ENCODE measurements at regions not wholly inside any gene's neighbourhood (a gene's known extent, or its start where the extent isn't known, plus 50 kb on each side); places are given as distances from the start of the nearest gene placed in this dataset.

GRCh38 chrX:116284400-116284799, 113.9 kb downstream of the AGTR2 start:
- Histone ChIP-seq H3K9ac (ENCODE audit: control insufficient read depth, extremely low read depth, insufficient read depth, low read length) (no peak overlapping the region), H3K27me3 (ENCODE audit: control insufficient read depth, extremely low read depth, insufficient read depth, low read length) (no peaks in the 10 kb centered on the region), H3K9me1 (ENCODE audit: control insufficient read depth, extremely low read depth, insufficient read depth, low read length) (no peaks in the 10 kb centered on the region), H3K4me3 (ENCODE audit: control insufficient read depth in 2 of 3, extremely low read depth in 1 of 3, insufficient read depth in 2 of 3, low read depth in 1 of 3, low read length in 3 of 3) (no peak overlapping the region), H3K79me2 (ENCODE audit: control insufficient read depth, insufficient read depth, low read length) (no peaks in the 10 kb centered on the region), H3K4me1 (ENCODE audit: control insufficient read depth, extremely low read depth, insufficient read depth, low read length) (peaks cover 16% of the 10 kb centered on the region), H3K9me3 (ENCODE audit: control insufficient read depth, low read depth, low read length) (no peaks in the 10 kb centered on the region), H2AFZ (ENCODE audit: control insufficient read depth, low read length) (peak overlapping the region; percentile 54), H4K20me1 (ENCODE audit: control insufficient read depth, extremely low read depth, insufficient read depth, low read length) (no peaks in the 10 kb centered on the region), H3K4me2 (ENCODE audit: control insufficient read depth, extremely low read depth, insufficient read depth, low read depth, low read length) (peak overlapping the region; percentile 63), H3K36me3 (ENCODE audit: control insufficient read depth in 2 of 2, extremely low read depth in 1 of 2, insufficient read depth in 2 of 2, low read length in 2 of 2) (no peaks in the 10 kb centered on the region), H3K27ac (ENCODE audit: control insufficient read depth, insufficient read depth, low read length) (peak overlapping the region; percentile 8)
- peak; percentile 53 for DNase-seq (ENCODE audit: low read depth, low spot score)
- peak; percentile 52 for FAIRE-seq
- TF ChIP-seq CTCF (optimal IDR thresholded peaks at IDR 0.05 in 1 of 3, IDR thresholded peaks at IDR 0.05 in 1 of 3, conservative IDR thresholded peaks at IDR 0.05 in 1 of 3; ENCODE audit: extremely low read depth in 1 of 3, insufficient read depth in 2 of 3, low read length in 3 of 3) = no peak
- no peak for TF ChIP-seq EZH2 (IDR thresholded peaks at IDR 0.05; ENCODE audit: low read length)
- dilution Hi-C loops (cut with MboI; ENCODE audit: extremely low pct_ligation_motif_present, low sequenced_read_pairs) = no loop called here

DNA sequence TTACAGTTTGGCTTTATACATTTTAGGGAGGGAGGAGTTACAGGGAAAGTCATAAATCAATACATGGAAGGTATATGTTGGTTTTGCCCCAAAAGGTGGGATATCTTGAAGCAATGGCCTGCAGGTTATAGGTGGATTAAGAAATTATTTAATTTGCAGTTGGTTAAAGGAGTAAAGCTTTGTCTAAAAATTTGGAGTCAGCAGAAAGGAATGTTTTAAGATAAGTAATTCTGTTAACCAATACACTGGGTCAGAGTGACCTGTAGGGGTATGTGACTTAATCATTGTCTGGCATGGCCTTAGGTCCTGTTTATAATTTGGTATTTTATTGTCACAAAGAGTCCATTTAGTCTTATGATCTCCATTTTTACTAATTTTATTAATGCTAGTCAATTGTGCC, 115.0 kb downstream of the AGTR2 start:
- no peaks in the 10 kb centered on the region for H3K9me1 ChIP-seq (ENCODE audit: control insufficient read depth, extremely low read depth, insufficient read depth, low read length)
- dilution Hi-C loops (cut with MboI; ENCODE audit: extremely low pct_ligation_motif_present, low sequenced_read_pairs) = no loop called here
- peak overlapping the region; percentile 51 for H3K4me2 ChIP-seq (ENCODE audit: control insufficient read depth, extremely low read depth, insufficient read depth, low read depth, low read length)
- DNase-seq (ENCODE audit: low read depth, low spot score) (no peak), FAIRE-seq (no peak)
- no peaks in the 10 kb centered on the region for H3K27me3 ChIP-seq (ENCODE audit: control insufficient read depth, extremely low read depth, insufficient read depth, low read length)
- H3K36me3 ChIP-seq (ENCODE audit: control insufficient read depth in 2 of 2, extremely low read depth in 1 of 2, insufficient read depth in 2 of 2, low read length in 2 of 2) = no peaks in the 10 kb centered on the region
- H3K4me3 ChIP-seq (ENCODE audit: control insufficient read depth in 2 of 3, extremely low read depth in 1 of 3, insufficient read depth in 2 of 3, low read depth in 1 of 3, low read length in 3 of 3) = no peak overlapping the region
- no peaks in the 10 kb centered on the region for H3K9me3 ChIP-seq (ENCODE audit: control insufficient read depth, low read depth, low read length)
- no peak overlapping the region for H3K9ac ChIP-seq (ENCODE audit: control insufficient read depth, extremely low read depth, insufficient read depth, low read length)
- H4K20me1 ChIP-seq (ENCODE audit: control insufficient read depth, extremely low read depth, insufficient read depth, low read length) = no peaks in the 10 kb centered on the region
- H3K27ac ChIP-seq (ENCODE audit: control insufficient read depth, insufficient read depth, low read length) = no peak overlapping the region
- no peaks in the 10 kb centered on the region for H3K79me2 ChIP-seq (ENCODE audit: control insufficient read depth, insufficient read depth, low read length)
- TF ChIP-seq EZH2 (IDR thresholded peaks at IDR 0.05; ENCODE audit: low read length) (no peak), CTCF (optimal IDR thresholded peaks at IDR 0.05 in 1 of 3, IDR thresholded peaks at IDR 0.05 in 1 of 3, conservative IDR thresholded peaks at IDR 0.05 in 1 of 3; ENCODE audit: extremely low read depth in 1 of 3, insufficient read depth in 2 of 3, low read length in 3 of 3) (no peak)
- peaks cover 23% of the 10 kb centered on the region for H3K4me1 ChIP-seq (ENCODE audit: control insufficient read depth, extremely low read depth, insufficient read depth, low read length)
- no peak overlapping the region for H2AFZ ChIP-seq (ENCODE audit: control insufficient read depth, low read length)
